GM19351 (cell line): ENCODE measurements at regions not wholly inside any gene's neighbourhood (a gene's known extent, or its start where the extent isn't known, plus 50 kb on each side); places are given as distances from the start of the nearest gene placed in this dataset.

Experiments
- ATAC-seq: cut with Tn5 transposase; IDR thresholded peaks from one replicate; pipeline ENCODE4 v1.9.1; 2021; ENCODE audit warnings: mild to moderate bottlenecking, moderate library complexity; ENCODE audit not compliant: unreplicated experiment

- ATAC-seq: no peak
Observed at GRCh38 chr4:127155116-127155515, 477.6 kb upstream of the INTU start.

- no peak for ATAC-seq
Observed at GRCh38 chr4:127155555-127155954, 477.2 kb upstream of the INTU start.

- ATAC-seq: no peak
Observed at GRCh38 chr4:127162741-127163140, 470.0 kb upstream of the INTU start.

GRCh38 chr4:127165971-127166370, 466.8 kb upstream of the INTU start:
- ATAC-seq: no peak

- ATAC-seq: no peak
Observed at GRCh38 chr4:127174201-127174600, 458.6 kb upstream of the INTU start.

- ATAC-seq: no peak
Observed at GRCh38 chr4:127174616-127175015, 458.1 kb upstream of the INTU start.

GRCh38 chr4:127179256-127180087, 453.3 kb upstream of the INTU start:
- ATAC-seq: no peak

GRCh38 chr4:127181001-127181400, 451.8 kb upstream of the INTU start:
- no peak for ATAC-seq

GRCh38 chr4:127182687-127183086, 450.1 kb upstream of the INTU start:
- ATAC-seq: no peak

- ATAC-seq: no peak
Observed at GRCh38 chr4:127188847-127189246, 443.9 kb upstream of the INTU start.

- ATAC-seq: no peak
Observed at GRCh38 chr4:127194281-127194680, 438.5 kb upstream of the INTU start.

GRCh38 chr4:127196655-127197352, 436.0 kb upstream of the INTU start:
- no peak for ATAC-seq

GRCh38 chr4:127203562-127204200, 429.1 kb upstream of the INTU start:
- ATAC-seq: no peak

- ATAC-seq: no peak
Observed at GRCh38 chr4:127204322-127204721, 428.4 kb upstream of the INTU start.

- no peak for ATAC-seq
Observed at GRCh38 chr4:127209580-127210095, 423.1 kb upstream of the INTU start.

GRCh38 chr4:127210893-127211649, 421.7 kb upstream of the INTU start:
- ATAC-seq: no peak

GRCh38 chr4:127211650-127212560, 420.9 kb upstream of the INTU start:
- ATAC-seq: no peak

- ATAC-seq: no peak
Observed at GRCh38 chr4:127212701-127213100, 420.1 kb upstream of the INTU start.

- ATAC-seq: no peak
Observed at GRCh38 chr4:127214016-127214415, 418.7 kb upstream of the INTU start.

GRCh38 chr4:127214931-127215330, 417.8 kb upstream of the INTU start:
- ATAC-seq: no peak
